Chondrocyte (in vitro differentiated cells): ENCODE measurements at regions not wholly inside any gene's neighbourhood (a gene's known extent, or its start where the extent isn't known, plus 50 kb on each side); places are given as distances from the start of the nearest gene placed in this dataset.

Experiments used
- DNase-seq: peaks from one replicate; pipeline ENCODE4 v3.0.0; 2021; ENCODE audit warnings: mixed read lengths, low spot score
- H3K27ac Mint-ChIP-seq: one replicate; pipeline ENCODE4 v1.8.0; 2021; ENCODE audit warnings: mild to moderate bottlenecking, moderate library complexity, mixed read lengths; ENCODE audit not compliant: unreplicated experiment
- H3K27me3 Mint-ChIP-seq: 2 replicates; pipeline ENCODE4 v1.8.0; 2021; ENCODE audit warnings: low read depth, mixed read lengths
- H3K36me3 Mint-ChIP-seq: 2 replicates; pipeline ENCODE4 v1.8.0; 2021; ENCODE audit warnings: low read depth, mixed read lengths
- H3K4me1 Mint-ChIP-seq: 2 replicates; pipeline ENCODE4 v1.8.0; 2021; ENCODE audit warnings: low read depth, mild to moderate bottlenecking, mixed read lengths
- H3K4me3 Mint-ChIP-seq: one replicate; pipeline ENCODE4 v1.8.0; 2021; ENCODE audit warnings: mild to moderate bottlenecking, moderate library complexity, mixed read lengths; ENCODE audit not compliant: unreplicated experiment
- H3K9me3 Mint-ChIP-seq: 2 replicates; pipeline ENCODE4 v1.8.0; 2021; ENCODE audit warnings: low read depth, mixed read lengths
- CTCF ChIP-seq: fragments of 200-600 bp; sonication (generic); IDR thresholded peaks from 2 replicates; pipeline ENCODE4 v1.5.0; 2021; ENCODE audit warnings: antibody characterized with exemption, mild to moderate bottlenecking, moderate library complexity

- no peak for TF ChIP-seq CTCF
- Mint-ChIP-seq H3K27me3 (no peaks in the 10 kb centered on the region), H3K9me3 (peaks cover 4% of the 10 kb centered on the region), H3K4me3 (no peak overlapping the region), H3K36me3 (no peaks in the 10 kb centered on the region), H3K27ac (no peak overlapping the region), H3K4me1 (no peaks in the 10 kb centered on the region)
- DNase-seq: no peak
Observed at GRCh38 chr9:90365666-90366065, 277.0 kb downstream of the DIRAS2 start.

GRCh38 chr9:90368241-90368640 lies 274.4 kb downstream of the DIRAS2 start:
- no peak for DNase-seq
- Mint-ChIP-seq H3K27me3 (no peaks in the 10 kb centered on the region), H3K9me3 (peaks cover 4% of the 10 kb centered on the region), H3K36me3 (no peaks in the 10 kb centered on the region), H3K27ac (no peak overlapping the region), H3K4me3 (no peak overlapping the region), H3K4me1 (no peaks in the 10 kb centered on the region)
- no peak for TF ChIP-seq CTCF

GRCh38 chr9:90368928-90369327 lies 273.7 kb downstream of the DIRAS2 start:
- DNase-seq: no peak
- no peak for TF ChIP-seq CTCF
- no peak overlapping the region for H3K4me3 Mint-ChIP-seq
- H3K9me3 Mint-ChIP-seq: peaks cover 4% of the 10 kb centered on the region
- no peaks in the 10 kb centered on the region for H3K4me1 Mint-ChIP-seq
- no peak overlapping the region for H3K27ac Mint-ChIP-seq
- no peaks in the 10 kb centered on the region for H3K36me3 Mint-ChIP-seq
- H3K27me3 Mint-ChIP-seq: no peaks in the 10 kb centered on the region

GRCh38 chr9:90379771-90380170 lies 262.9 kb downstream of the DIRAS2 start:
- Mint-ChIP-seq H3K36me3 (peaks cover 4% of the 10 kb centered on the region), H3K27ac (no peak overlapping the region), H3K27me3 (no peaks in the 10 kb centered on the region), H3K9me3 (no peaks in the 10 kb centered on the region), H3K4me3 (no peak overlapping the region), H3K4me1 (peaks cover 6% of the 10 kb centered on the region)
- no peak for TF ChIP-seq CTCF
- DNase-seq: no peak

GRCh38 chr9:90385146-90385545 lies 257.5 kb downstream of the DIRAS2 start:
- peaks cover 3% of the 10 kb centered on the region for H3K36me3 Mint-ChIP-seq
- H3K4me1 Mint-ChIP-seq: no peaks in the 10 kb centered on the region
- H3K27me3 Mint-ChIP-seq: no peaks in the 10 kb centered on the region
- no peak overlapping the region for H3K27ac Mint-ChIP-seq
- DNase-seq: no peak
- H3K9me3 Mint-ChIP-seq: no peaks in the 10 kb centered on the region
- no peak for TF ChIP-seq CTCF
- H3K4me3 Mint-ChIP-seq: no peak overlapping the region
